ENCODE measurements at regions not wholly inside any gene's neighbourhood (a gene's known extent, or its start where the extent isn't known, plus 50 kb on each side); places are given as distances from the start of the nearest gene placed in this dataset.

GRCh38 chr18:40708726-40709125 is 1246.3 kb upstream of the PIK3C3 start:
- no peak for DNase-seq
- Histone ChIP-seq H3K9me3 (ENCODE audit: control extremely low read depth in 1 of 5, control insufficient read depth in 4 of 5, insufficient read depth in 2 of 5, low read depth in 1 of 5, low read length in 4 of 5) (peaks cover 0 to 3% (median 0%) of the 10 kb centered on the region in 5 experiments), H3K4me1 (ENCODE audit: control extremely low read depth in 1 of 4, control insufficient read depth in 4 of 4, insufficient read depth in 4 of 4, low read length in 3 of 4) (no peaks in the 10 kb centered on the region), H3K36me3 (ENCODE audit: control insufficient read depth in 4 of 4, insufficient read depth in 4 of 4, low read length in 3 of 4) (no peaks in the 10 kb centered on the region), H3K27me3 (replicated peaks in 2 of 5; ENCODE audit: control insufficient read depth in 4 of 5, insufficient read depth in 5 of 5, low read length in 4 of 5) (no peaks in the 10 kb centered on the region), H3K27ac (ENCODE audit: insufficient read depth in 1 of 2, low read depth in 1 of 2, low read length in 2 of 2, poor library complexity in 1 of 2, severe bottlenecking in 2 of 2) (no peak overlapping the region), H3K4me3 (ENCODE audit: control insufficient read depth in 1 of 7, extremely low read depth in 1 of 7, insufficient read depth in 4 of 7, low read depth in 2 of 7, low read length in 6 of 7) (no peak overlapping the region)
- POLR2A ChIA-PET, result no interaction called here
- CTCF ChIA-PET, result no interaction called here

GRCh38 chr18:40707797-40708196 is 1247.2 kb upstream of the PIK3C3 start:
- H3K36me3 ChIP-seq (ENCODE audit: control insufficient read depth in 4 of 4, insufficient read depth in 4 of 4, low read length in 3 of 4), result no peaks in the 10 kb centered on the region
- no CpG with 5 or more reads among the region's 1 CpG for WGBS (ENCODE audit: insufficient coverage)
- no peak overlapping the region for H3K4me3 ChIP-seq (ENCODE audit: control insufficient read depth in 1 of 7, extremely low read depth in 1 of 7, insufficient read depth in 4 of 7, low read depth in 2 of 7, low read length in 6 of 7)
- H3K4me1 ChIP-seq (ENCODE audit: control extremely low read depth in 1 of 4, control insufficient read depth in 4 of 4, insufficient read depth in 4 of 4, low read length in 3 of 4), result no peaks in the 10 kb centered on the region
- ChIA-PET CTCF (no interaction called here), POLR2A (no interaction called here)
- H3K27ac ChIP-seq (ENCODE audit: insufficient read depth in 1 of 2, low read depth in 1 of 2, low read length in 2 of 2, poor library complexity in 1 of 2, severe bottlenecking in 2 of 2), result no peak overlapping the region
- peaks cover 0 to 3% (median 0%) of the 10 kb centered on the region in 5 experiments for H3K9me3 ChIP-seq (ENCODE audit: control extremely low read depth in 1 of 5, control insufficient read depth in 4 of 5, insufficient read depth in 2 of 5, low read depth in 1 of 5, low read length in 4 of 5)
- H3K27me3 ChIP-seq (replicated peaks in 2 of 5; ENCODE audit: control insufficient read depth in 4 of 5, insufficient read depth in 5 of 5, low read length in 4 of 5), result no peaks in the 10 kb centered on the region
- no peak for DNase-seq

- H3K9me3 ChIP-seq (ENCODE audit: control extremely low read depth in 1 of 5, control insufficient read depth in 4 of 5, insufficient read depth in 2 of 5, low read depth in 1 of 5, low read length in 4 of 5), result peaks cover 0 to 3% (median 0%) of the 10 kb centered on the region in 5 experiments
- ChIA-PET CTCF (no interaction called here), POLR2A (no interaction called here)
- no peak for DNase-seq
- H3K4me3 ChIP-seq (ENCODE audit: control insufficient read depth in 1 of 7, extremely low read depth in 1 of 7, insufficient read depth in 4 of 7, low read depth in 2 of 7, low read length in 6 of 7), result no peak overlapping the region
- no peaks in the 10 kb centered on the region for H3K4me1 ChIP-seq (ENCODE audit: control extremely low read depth in 1 of 4, control insufficient read depth in 4 of 4, insufficient read depth in 4 of 4, low read length in 3 of 4)
- no peaks in the 10 kb centered on the region for H3K36me3 ChIP-seq (ENCODE audit: control insufficient read depth in 4 of 4, insufficient read depth in 4 of 4, low read length in 3 of 4)
- H3K27me3 ChIP-seq (replicated peaks in 2 of 5; ENCODE audit: control insufficient read depth in 4 of 5, insufficient read depth in 5 of 5, low read length in 4 of 5), result no peaks in the 10 kb centered on the region
- H3K27ac ChIP-seq (ENCODE audit: insufficient read depth in 1 of 2, low read depth in 1 of 2, low read length in 2 of 2, poor library complexity in 1 of 2, severe bottlenecking in 2 of 2), result no peak overlapping the region
Observed at GRCh38 chr18:40698129-40698528, 1256.9 kb upstream of the PIK3C3 start.

GRCh38 chr18:40695526-40695925 is 1259.5 kb upstream of the PIK3C3 start:
- H3K27me3 ChIP-seq (replicated peaks in 2 of 5; ENCODE audit: control insufficient read depth in 4 of 5, insufficient read depth in 5 of 5, low read length in 4 of 5), result no peaks in the 10 kb centered on the region
- WGBS (ENCODE audit: insufficient coverage), result no CpG with 5 or more reads among the region's 1 CpG
- H3K4me3 ChIP-seq (ENCODE audit: control insufficient read depth in 1 of 7, extremely low read depth in 1 of 7, insufficient read depth in 4 of 7, low read depth in 2 of 7, low read length in 6 of 7), result no peak overlapping the region
- H3K4me1 ChIP-seq (ENCODE audit: control extremely low read depth in 1 of 4, control insufficient read depth in 4 of 4, insufficient read depth in 4 of 4, low read length in 3 of 4), result no peaks in the 10 kb centered on the region
- ChIA-PET CTCF (no interaction called here), POLR2A (no interaction called here)
- no peak overlapping the region for H3K27ac ChIP-seq (ENCODE audit: insufficient read depth in 1 of 2, low read depth in 1 of 2, low read length in 2 of 2, poor library complexity in 1 of 2, severe bottlenecking in 2 of 2)
- no peaks in the 10 kb centered on the region for H3K36me3 ChIP-seq (ENCODE audit: control insufficient read depth in 4 of 4, insufficient read depth in 4 of 4, low read length in 3 of 4)
- H3K9me3 ChIP-seq (ENCODE audit: control extremely low read depth in 1 of 5, control insufficient read depth in 4 of 5, insufficient read depth in 2 of 5, low read depth in 1 of 5, low read length in 4 of 5), result peaks cover 0 to 3% (median 0%) of the 10 kb centered on the region in 5 experiments
- no peak for DNase-seq

- Histone ChIP-seq H3K27me3 (replicated peaks in 2 of 5; ENCODE audit: control insufficient read depth in 4 of 5, insufficient read depth in 5 of 5, low read length in 4 of 5) (no peaks in the 10 kb centered on the region), H3K36me3 (ENCODE audit: control insufficient read depth in 4 of 4, insufficient read depth in 4 of 4, low read length in 3 of 4) (no peaks in the 10 kb centered on the region), H3K4me1 (ENCODE audit: control extremely low read depth in 1 of 4, control insufficient read depth in 4 of 4, insufficient read depth in 4 of 4, low read length in 3 of 4) (no peaks in the 10 kb centered on the region), H3K9me3 (ENCODE audit: control extremely low read depth in 1 of 5, control insufficient read depth in 4 of 5, insufficient read depth in 2 of 5, low read depth in 1 of 5, low read length in 4 of 5) (no peaks in the 10 kb centered on the region), H3K4me3 (ENCODE audit: control insufficient read depth in 1 of 7, extremely low read depth in 1 of 7, insufficient read depth in 4 of 7, low read depth in 2 of 7, low read length in 6 of 7) (no peak overlapping the region), H3K27ac (ENCODE audit: insufficient read depth in 1 of 2, low read depth in 1 of 2, low read length in 2 of 2, poor library complexity in 1 of 2, severe bottlenecking in 2 of 2) (no peak overlapping the region)
- WGBS (ENCODE audit: insufficient coverage), result no CpG with 5 or more reads among the region's 3 CpGs
- POLR2A ChIA-PET, result no interaction called here
- CTCF ChIA-PET, result no interaction called here
- no peak for DNase-seq
Observed at GRCh38 chr18:40692871-40693270, 1262.2 kb upstream of the PIK3C3 start.

- POLR2A ChIA-PET, result no interaction called here
- Histone ChIP-seq H3K36me3 (ENCODE audit: control insufficient read depth in 4 of 4, insufficient read depth in 4 of 4, low read length in 3 of 4) (no peaks in the 10 kb centered on the region), H3K9me3 (ENCODE audit: control extremely low read depth in 1 of 5, control insufficient read depth in 4 of 5, insufficient read depth in 2 of 5, low read depth in 1 of 5, low read length in 4 of 5) (no peaks in the 10 kb centered on the region), H3K4me1 (ENCODE audit: control extremely low read depth in 1 of 4, control insufficient read depth in 4 of 4, insufficient read depth in 4 of 4, low read length in 3 of 4) (no peaks in the 10 kb centered on the region), H3K27me3 (replicated peaks in 2 of 5; ENCODE audit: control insufficient read depth in 4 of 5, insufficient read depth in 5 of 5, low read length in 4 of 5) (no peaks in the 10 kb centered on the region), H3K27ac (ENCODE audit: insufficient read depth in 1 of 2, low read depth in 1 of 2, low read length in 2 of 2, poor library complexity in 1 of 2, severe bottlenecking in 2 of 2) (no peak overlapping the region), H3K4me3 (ENCODE audit: control insufficient read depth in 1 of 7, extremely low read depth in 1 of 7, insufficient read depth in 4 of 7, low read depth in 2 of 7, low read length in 6 of 7) (no peak overlapping the region)
- no CpG with 5 or more reads among the region's 2 CpGs for WGBS (ENCODE audit: insufficient coverage)
- DNase-seq, result no peak
- CTCF ChIA-PET, result no interaction called here
Observed at GRCh38 chr18:40690062-40690461, 1265.0 kb upstream of the PIK3C3 start.

- H3K9me3 ChIP-seq (ENCODE audit: control extremely low read depth in 1 of 5, control insufficient read depth in 4 of 5, insufficient read depth in 2 of 5, low read depth in 1 of 5, low read length in 4 of 5), result no peaks in the 10 kb centered on the region
- H3K36me3 ChIP-seq (ENCODE audit: control insufficient read depth in 4 of 4, insufficient read depth in 4 of 4, low read length in 3 of 4), result no peaks in the 10 kb centered on the region
- no peak overlapping the region for H3K4me3 ChIP-seq (ENCODE audit: control insufficient read depth in 1 of 7, extremely low read depth in 1 of 7, insufficient read depth in 4 of 7, low read depth in 2 of 7, low read length in 6 of 7)
- WGBS (ENCODE audit: insufficient coverage), result 83% methylated on average over 1 of the region's 2 CpGs
- no peaks in the 10 kb centered on the region for H3K27me3 ChIP-seq (replicated peaks in 2 of 5; ENCODE audit: control insufficient read depth in 4 of 5, insufficient read depth in 5 of 5, low read length in 4 of 5)
- no peak overlapping the region for H3K27ac ChIP-seq (ENCODE audit: insufficient read depth in 1 of 2, low read depth in 1 of 2, low read length in 2 of 2, poor library complexity in 1 of 2, severe bottlenecking in 2 of 2)
- H3K4me1 ChIP-seq (ENCODE audit: control extremely low read depth in 1 of 4, control insufficient read depth in 4 of 4, insufficient read depth in 4 of 4, low read length in 3 of 4), result no peaks in the 10 kb centered on the region
- no peak for DNase-seq
- CTCF ChIA-PET, result no interaction called here
- POLR2A ChIA-PET, result no interaction called here
Observed at GRCh38 chr18:40687399-40687798, 1267.6 kb upstream of the PIK3C3 start.

GRCh38 chr18:40686836-40687235 is 1268.2 kb upstream of the PIK3C3 start:
- ChIA-PET CTCF (no interaction called here), POLR2A (no interaction called here)
- H3K4me3 ChIP-seq (ENCODE audit: control insufficient read depth in 1 of 7, extremely low read depth in 1 of 7, insufficient read depth in 4 of 7, low read depth in 2 of 7, low read length in 6 of 7), result no peak overlapping the region
- no peak for DNase-seq
- no peaks in the 10 kb centered on the region for H3K9me3 ChIP-seq (ENCODE audit: control extremely low read depth in 1 of 5, control insufficient read depth in 4 of 5, insufficient read depth in 2 of 5, low read depth in 1 of 5, low read length in 4 of 5)
- H3K27me3 ChIP-seq (replicated peaks in 2 of 5; ENCODE audit: control insufficient read depth in 4 of 5, insufficient read depth in 5 of 5, low read length in 4 of 5), result no peaks in the 10 kb centered on the region
- H3K27ac ChIP-seq (ENCODE audit: insufficient read depth in 1 of 2, low read depth in 1 of 2, low read length in 2 of 2, poor library complexity in 1 of 2, severe bottlenecking in 2 of 2), result no peak overlapping the region
- no peaks in the 10 kb centered on the region for H3K36me3 ChIP-seq (ENCODE audit: control insufficient read depth in 4 of 4, insufficient read depth in 4 of 4, low read length in 3 of 4)
- no peaks in the 10 kb centered on the region for H3K4me1 ChIP-seq (ENCODE audit: control extremely low read depth in 1 of 4, control insufficient read depth in 4 of 4, insufficient read depth in 4 of 4, low read length in 3 of 4)
- 8% methylated on average over 2 of the region's 3 CpGs for WGBS (ENCODE audit: insufficient coverage)
